Left ventricle myocardium inferior (tissue), 1 donor: ENCODE measurements at regions not wholly inside any gene's neighbourhood (a gene's known extent, or its start where the extent isn't known, plus 50 kb on each side); places are given as distances from the start of the nearest gene placed in this dataset.

Experiments
- DNase-seq: peaks from one replicate; pipeline ENCODE4 v3.0.0-alpha.2; 2020
- H3K27ac ChIP-seq: fragments of 200-600 bp; replicated peaks from 2 replicates; pipeline ENCODE4 v1.8.0; 2021
- H3K27me3 ChIP-seq: fragments of 200-600 bp; 2 replicates; pipeline ENCODE4 v1.8.0; 2021; ENCODE audit warnings: low read depth
- H3K36me3 ChIP-seq: fragments of 200-600 bp; 2 replicates; pipeline ENCODE4 v1.8.0; 2021
- H3K4me1 ChIP-seq: fragments of 200-600 bp; 2 replicates; pipeline ENCODE4 v1.8.0; 2021
- H3K4me3 ChIP-seq: fragments of 200-600 bp; 2 replicates; pipeline ENCODE4 v1.8.0; 2021; ENCODE audit warnings: mild to moderate bottlenecking, moderate library complexity
- H3K9me3 ChIP-seq: fragments of 200-600 bp; replicated peaks from 2 replicates; pipeline ENCODE4 v1.8.0; 2021
- CTCF ChIP-seq: fragments of 200-600 bp; IDR thresholded peaks from 2 replicates; pipeline ENCODE4 v1.8.0; 2021; ENCODE audit warnings: antibody characterized with exemption, mild to moderate bottlenecking, borderline replicate concordance
- intact Hi-C: fragments of 100-400 bp; cut with micrococcal nuclease; formaldehyde crosslinking; loops from one replicate; pipeline ENCODE4 v1.11.0; 2022
- donor health status: DM: no; HTN: yes; CAD: no; lungs with severe emphysema.

DNA sequence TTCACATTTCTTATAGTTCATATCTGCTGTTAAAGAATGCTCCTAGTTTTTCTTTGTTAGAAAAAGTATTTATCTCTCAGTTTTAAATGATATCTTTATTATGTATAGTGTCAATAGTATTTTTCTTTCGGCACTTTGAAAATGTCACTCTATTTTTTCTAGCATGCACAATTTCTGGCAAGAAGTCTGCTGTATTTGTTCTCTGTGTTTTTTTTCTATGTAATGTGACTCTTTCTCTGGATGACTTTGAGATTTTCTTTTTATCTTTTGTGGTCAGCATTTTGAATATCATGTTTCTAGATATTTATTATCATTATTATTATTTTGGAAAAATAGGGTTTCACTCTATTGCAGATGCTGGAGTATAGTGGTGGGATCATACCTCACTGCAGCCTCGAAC lies 285.2 kb downstream of the PTGER3 start:
- no peak for DNase-seq
- no peak for TF ChIP-seq CTCF
- H3K9me3 ChIP-seq, result peaks cover 10% of the 10 kb centered on the region
- intact Hi-C loops, result no loop called here
- no peaks in the 10 kb centered on the region for H3K4me1 ChIP-seq
- H3K27ac ChIP-seq, result no peak overlapping the region
- H3K4me3 ChIP-seq, result no peak overlapping the region
- no peaks in the 10 kb centered on the region for H3K27me3 ChIP-seq
- no peaks in the 10 kb centered on the region for H3K36me3 ChIP-seq

DNA sequence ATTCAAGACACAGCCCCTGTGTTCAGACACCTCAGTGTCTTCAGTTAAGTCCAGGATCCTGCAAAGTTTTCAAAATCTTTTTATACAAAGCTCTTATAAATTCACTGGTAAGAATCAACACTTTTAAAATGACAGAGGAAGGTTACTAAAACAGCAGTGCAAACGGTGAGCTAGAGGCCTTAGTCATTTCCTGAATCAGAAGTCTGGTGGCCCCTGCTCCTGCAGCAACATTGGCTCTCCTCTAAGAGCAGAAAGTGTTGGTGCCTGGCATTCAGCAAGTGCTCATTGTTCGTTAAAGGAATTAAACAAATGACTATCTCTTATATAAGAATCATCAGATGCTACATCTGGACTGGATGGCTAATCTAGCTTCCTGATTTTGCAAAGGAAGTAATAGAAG lies 282.9 kb downstream of the PTGER3 start:
- intact Hi-C loops, result no loop called here
- peaks cover 10% of the 10 kb centered on the region for H3K9me3 ChIP-seq
- H3K27ac ChIP-seq, result no peak overlapping the region
- DNase-seq, result no peak
- no peaks in the 10 kb centered on the region for H3K36me3 ChIP-seq
- no peak overlapping the region for H3K4me3 ChIP-seq
- no peaks in the 10 kb centered on the region for H3K4me1 ChIP-seq
- TF ChIP-seq CTCF, result no peak
- H3K27me3 ChIP-seq, result no peaks in the 10 kb centered on the region

GRCh38 chr1:70767377-70767776 lies 280.2 kb downstream of the PTGER3 start:
- Histone ChIP-seq H3K9me3 (peaks cover 26% of the 10 kb centered on the region), H3K36me3 (no peaks in the 10 kb centered on the region), H3K27me3 (no peaks in the 10 kb centered on the region), H3K4me1 (no peaks in the 10 kb centered on the region), H3K4me3 (no peak overlapping the region), H3K27ac (no peak overlapping the region)
- TF ChIP-seq CTCF, result no peak
- DNase-seq, result no peak
- intact Hi-C loops, result no loop called here

DNA sequence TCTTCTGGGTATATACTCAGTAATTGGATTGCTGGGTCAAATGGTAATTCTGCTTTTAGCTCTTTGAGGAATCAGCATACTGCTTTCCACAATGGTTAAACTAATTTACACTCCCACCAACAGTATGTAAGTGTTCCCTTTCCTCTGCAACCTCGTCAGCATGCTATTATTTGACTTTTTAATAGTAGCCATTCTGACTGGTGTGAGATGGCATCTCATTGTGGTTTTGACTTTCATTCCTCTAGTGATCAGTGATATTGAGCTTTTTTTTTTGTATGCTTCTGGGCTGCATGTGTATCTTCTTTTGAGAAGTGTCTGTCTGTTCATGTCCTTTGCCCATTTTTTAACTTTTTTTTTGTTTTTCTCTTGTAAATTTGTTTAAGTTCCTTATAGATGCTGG lies 279.4 kb downstream of the PTGER3 start:
- no peak for TF ChIP-seq CTCF
- Histone ChIP-seq H3K9me3 (peaks cover 19% of the 10 kb centered on the region), H3K4me1 (no peaks in the 10 kb centered on the region), H3K36me3 (no peaks in the 10 kb centered on the region), H3K4me3 (no peak overlapping the region), H3K27me3 (no peaks in the 10 kb centered on the region), H3K27ac (no peak overlapping the region)
- DNase-seq, result no peak
- intact Hi-C loops, result no loop called here

- H3K27ac ChIP-seq, result no peak overlapping the region
- H3K27me3 ChIP-seq, result no peaks in the 10 kb centered on the region
- no peak overlapping the region for H3K4me3 ChIP-seq
- H3K4me1 ChIP-seq, result no peaks in the 10 kb centered on the region
- no peaks in the 10 kb centered on the region for H3K9me3 ChIP-seq
- intact Hi-C loops, result no loop called here
- DNase-seq, result no peak
- H3K36me3 ChIP-seq, result no peaks in the 10 kb centered on the region
- TF ChIP-seq CTCF, result no peak
These were observed 269.4 kb downstream of the PTGER3 start for GRCh38 chr1:70778056-70778762.
